Loucy (cell line): ENCODE measurements at regions not wholly inside any gene's neighbourhood (a gene's known extent, or its start where the extent isn't known, plus 50 kb on each side); places are given as distances from the start of the nearest gene placed in this dataset.

Experiments used
- EZH2phosphoT487 ChIP-seq: fragments of 200-600 bp; IDR thresholded peaks from 2 replicates; pipeline ENCODE4 v1.6.1; 2018; ENCODE audit warnings: antibody characterized with exemption, mild to moderate bottlenecking, moderate library complexity, borderline replicate concordance
- TF ChIP-seq, protein P1 (sequence below): fragments of 200-600 bp; sonication (generic); conservative IDR thresholded peaks from 2 replicates; pipeline ENCODE4 v1.5.1; 2014; ENCODE audit warnings: mild to moderate bottlenecking, antibody characterized with exemption, low read length

DNA sequence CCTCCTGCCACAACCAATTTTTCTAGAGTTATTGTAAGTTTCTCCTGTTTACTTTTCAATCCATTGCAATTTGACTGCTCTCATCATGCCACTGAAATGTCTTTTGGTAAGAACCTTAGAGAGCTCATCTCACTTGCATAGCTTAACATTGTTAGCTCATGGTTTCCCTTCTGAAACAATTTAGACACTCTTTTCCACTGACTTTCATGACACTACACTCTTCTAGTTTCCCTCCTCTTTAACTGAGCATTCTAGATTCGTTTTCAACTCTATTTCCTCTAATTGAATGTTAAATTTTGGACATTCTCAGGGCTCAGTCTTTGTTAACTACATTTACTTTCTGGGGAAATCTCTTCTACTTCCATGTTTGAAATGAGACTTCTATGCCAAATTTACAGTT is 369.1 kb downstream of the JRKL start:
- TF ChIP-seq, protein P1, sequence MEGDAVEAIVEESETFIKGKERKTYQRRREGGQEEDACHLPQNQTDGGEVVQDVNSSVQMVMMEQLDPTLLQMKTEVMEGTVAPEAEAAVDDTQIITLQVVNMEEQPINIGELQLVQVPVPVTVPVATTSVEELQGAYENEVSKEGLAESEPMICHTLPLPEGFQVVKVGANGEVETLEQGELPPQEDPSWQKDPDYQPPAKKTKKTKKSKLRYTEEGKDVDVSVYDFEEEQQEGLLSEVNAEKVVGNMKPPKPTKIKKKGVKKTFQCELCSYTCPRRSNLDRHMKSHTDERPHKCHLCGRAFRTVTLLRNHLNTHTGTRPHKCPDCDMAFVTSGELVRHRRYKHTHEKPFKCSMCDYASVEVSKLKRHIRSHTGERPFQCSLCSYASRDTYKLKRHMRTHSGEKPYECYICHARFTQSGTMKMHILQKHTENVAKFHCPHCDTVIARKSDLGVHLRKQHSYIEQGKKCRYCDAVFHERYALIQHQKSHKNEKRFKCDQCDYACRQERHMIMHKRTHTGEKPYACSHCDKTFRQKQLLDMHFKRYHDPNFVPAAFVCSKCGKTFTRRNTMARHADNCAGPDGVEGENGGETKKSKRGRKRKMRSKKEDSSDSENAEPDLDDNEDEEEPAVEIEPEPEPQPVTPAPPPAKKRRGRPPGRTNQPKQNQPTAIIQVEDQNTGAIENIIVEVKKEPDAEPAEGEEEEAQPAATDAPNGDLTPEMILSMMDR: no peak
- no peak for TF ChIP-seq EZH2phosphoT487
